GM23338 (cell line): ENCODE measurements at regions not wholly inside any gene's neighbourhood (a gene's known extent, or its start where the extent isn't known, plus 50 kb on each side); places are given as distances from the start of the nearest gene placed in this dataset.

ENCODE experiments used
- ATAC-seq: fragments of 200-7000 bp; cut with Tn5 transposase; 3 replicates; pipeline ENCODE4 v1.9.1; 2020
- DNase-seq: peaks from one replicate; pipeline ENCODE4 v3.0.0-alpha.2; 2015; ENCODE audit warnings: low spot score
- H2AFZ ChIP-seq: fragments of 200-600 bp; sonication (generic); 2 replicates; pipeline ENCODE4 v1.8.0; 2016; ENCODE audit warnings: antibody characterized with exemption, mild to moderate bottlenecking, moderate library complexity
- H3F3A ChIP-seq: fragments of 200-600 bp; sonication (generic); replicated peaks from 2 replicates; pipeline ENCODE4 v1.8.0; 2017; ENCODE audit warnings: antibody characterized with exemption, mixed run types, low read depth
- H3K27ac ChIP-seq: fragments of 200-600 bp; sonication (generic); 2 replicates; pipeline ENCODE4 v1.6.1; 2016; ENCODE audit warnings: low read depth
- H3K27me3 ChIP-seq: fragments of 200-600 bp; sonication (generic); 2 replicates; pipeline ENCODE4 v1.8.0; 2016; ENCODE audit warnings: mild to moderate bottlenecking, mixed run types, moderate library complexity; ENCODE audit not compliant: insufficient read depth
- H3K36me3 ChIP-seq: fragments of 200-600 bp; sonication (generic); 2 replicates; pipeline ENCODE4 v1.8.0; 2016; ENCODE audit warnings: mild to moderate bottlenecking; ENCODE audit not compliant: insufficient read depth
- H3K4me1 ChIP-seq: fragments of 200-600 bp; sonication (generic); 2 replicates; pipeline ENCODE4 v1.8.0; 2016; ENCODE audit warnings: mild to moderate bottlenecking, moderate library complexity; ENCODE audit not compliant: insufficient read depth
- H3K4me2 ChIP-seq: fragments of 200-600 bp; sonication (generic); 2 replicates; pipeline ENCODE4 v1.7.1; 2017; ENCODE audit warnings: mixed run types
- H3K4me3 ChIP-seq: fragments of 200-600 bp; sonication (generic); 2 replicates; pipeline ENCODE4 v1.6.1; 2016; ENCODE audit warnings: mixed run types
- H3K79me2 ChIP-seq: fragments of 200-600 bp; sonication (generic); replicated peaks from 2 replicates; pipeline ENCODE4 v1.8.0; 2017; ENCODE audit warnings: mild to moderate bottlenecking; ENCODE audit not compliant: insufficient read depth
- H3K9me2 ChIP-seq: fragments of 200-600 bp; sonication (generic); 2 replicates; pipeline ENCODE4 v1.8.0; 2017; ENCODE audit not compliant: insufficient read depth
- H4K20me1 ChIP-seq: fragments of 200-600 bp; sonication (generic); replicated peaks from 2 replicates; pipeline ENCODE4 v1.8.0; 2017; ENCODE audit warnings: mild to moderate bottlenecking; ENCODE audit not compliant: insufficient read depth
- H3K27ac Mint-ChIP-seq: 2 replicates; pipeline ENCODE4 v1.8.0; 2020; ENCODE audit warnings: inconsistent platforms, mild to moderate bottlenecking, moderate library complexity, mixed read lengths
- H3K27me3 Mint-ChIP-seq: 3 replicates; pipeline ENCODE4 v1.8.0; 2022; ENCODE audit warnings: low read depth, mild to moderate bottlenecking, moderate library complexity, mixed read lengths, inconsistent platforms; ENCODE audit not compliant: insufficient read depth, poor library complexity
- H3K36me3 Mint-ChIP-seq: 3 replicates; pipeline ENCODE4 v1.8.0; 2021; ENCODE audit warnings: low read depth, mild to moderate bottlenecking, inconsistent platforms, moderate library complexity, mixed read lengths
- H3K4me1 Mint-ChIP-seq: 3 replicates; pipeline ENCODE4 v1.8.0; 2020; ENCODE audit warnings: mild to moderate bottlenecking, inconsistent platforms, mixed read lengths
- H3K4me3 Mint-ChIP-seq: 3 replicates; pipeline ENCODE4 v1.8.0; 2021; ENCODE audit warnings: moderate library complexity, mild to moderate bottlenecking, inconsistent platforms, mixed read lengths
- H3K9me3 Mint-ChIP-seq: 3 replicates; pipeline ENCODE4 v1.8.0; 2020; ENCODE audit warnings: moderate library complexity, mild to moderate bottlenecking, inconsistent platforms, mixed read lengths
- CREB1 ChIP-seq: fragments of 250-450 bp; sonication (Bioruptor Pico); IDR thresholded peaks from 2 replicates; pipeline ENCODE4 v1.5.0; 2020; ENCODE audit warnings: low read depth, mild to moderate bottlenecking, moderate library complexity
- ETS1 ChIP-seq: IDR thresholded peaks from 2 replicates; pipeline ENCODE4 v1.6.1; 2016; ENCODE audit warnings: antibody characterized with exemption
- EZH2phosphoT487 ChIP-seq: fragments of 200-600 bp; sonication (generic); IDR thresholded peaks from one replicate; pipeline ENCODE4 v1.8.1; 2018; ENCODE audit warnings: antibody characterized with exemption; ENCODE audit not compliant: unreplicated experiment
- JUNB ChIP-seq: IDR thresholded peaks from one replicate; pipeline ENCODE4 v1.6.1; 2016; ENCODE audit warnings: antibody characterized with exemption; ENCODE audit not compliant: unreplicated experiment
- NANOG ChIP-seq: IDR thresholded peaks from 2 replicates; pipeline ENCODE4 v1.6.1; 2016; ENCODE audit warnings: antibody characterized with exemption, borderline replicate concordance
- STAT1 ChIP-seq: IDR thresholded peaks from one replicate; pipeline ENCODE4 v1.6.1; 2016; ENCODE audit warnings: antibody characterized with exemption; ENCODE audit not compliant: unreplicated experiment
- ZNF114 ChIP-seq: fragments of 250-450 bp; sonication (Bioruptor Pico); IDR thresholded peaks from 2 replicates; pipeline ENCODE4 v1.5.0; 2020; ENCODE audit warnings: mild to moderate bottlenecking, moderate library complexity
- ZNF331 ChIP-seq: fragments of 250-450 bp; sonication (Bioruptor Pico); IDR thresholded peaks from 2 replicates; pipeline ENCODE4 v1.5.0; 2020; ENCODE audit warnings: low read depth, mild to moderate bottlenecking, moderate library complexity
- TF ChIP-seq, protein P1 (sequence below), 2 experiments: fragments of 200-600 bp in 1 of 2; sonication (generic) in 1 of 2; conservative IDR thresholded peaks; 2 replicates each; pipeline versions ENCODE4 v1.5.1 to v1.6.1; 2016 to 2017; ENCODE audit warnings: antibody characterized with exemption in 2 of 2, low read depth in 2 of 2, mild to moderate bottlenecking in 2 of 2, moderate library complexity in 1 of 2
- TF ChIP-seq, protein P2 (sequence below): fragments of 250-450 bp; sonication (Bioruptor Pico); IDR thresholded peaks from 2 replicates; pipeline ENCODE4 v1.5.0; 2020; ENCODE audit warnings: mild to moderate bottlenecking, moderate library complexity

GRCh38 chr12:63467951-63468350 lies 200.3 kb downstream of the DPY19L2 start:
- no peak overlapping the region for H3K27ac ChIP-seq
- H3K27ac Mint-ChIP-seq: no peak overlapping the region
- H3K4me1 Mint-ChIP-seq: no peaks in the 10 kb centered on the region
- H3K36me3 Mint-ChIP-seq: no peaks in the 10 kb centered on the region
- H4K20me1 ChIP-seq: no peaks in the 10 kb centered on the region
- DNase-seq (no peak), ATAC-seq (no peak)
- no peaks in the 10 kb centered on the region for H3K4me1 ChIP-seq
- peaks cover 2% of the 10 kb centered on the region for H3K27me3 Mint-ChIP-seq
- H3K36me3 ChIP-seq: no peaks in the 10 kb centered on the region
- no peaks in the 10 kb centered on the region for H3K79me2 ChIP-seq
- H3K4me3 Mint-ChIP-seq: no peak overlapping the region
- 0 out of 2 replicates have a peak, but pooled peaks cover 3% of the 10 kb centered on the region for H3K9me2 ChIP-seq
- no peak overlapping the region for H3K4me3 ChIP-seq
- peaks cover 7% of the 10 kb centered on the region; the same call in 1 of the 3 replicates for H3K9me3 Mint-ChIP-seq
- H3K27me3 ChIP-seq: no peaks in the 10 kb centered on the region
- no peak overlapping the region for H2AFZ ChIP-seq
- no peak for TF ChIP-seq ETS1
- TF ChIP-seq, protein P1, sequence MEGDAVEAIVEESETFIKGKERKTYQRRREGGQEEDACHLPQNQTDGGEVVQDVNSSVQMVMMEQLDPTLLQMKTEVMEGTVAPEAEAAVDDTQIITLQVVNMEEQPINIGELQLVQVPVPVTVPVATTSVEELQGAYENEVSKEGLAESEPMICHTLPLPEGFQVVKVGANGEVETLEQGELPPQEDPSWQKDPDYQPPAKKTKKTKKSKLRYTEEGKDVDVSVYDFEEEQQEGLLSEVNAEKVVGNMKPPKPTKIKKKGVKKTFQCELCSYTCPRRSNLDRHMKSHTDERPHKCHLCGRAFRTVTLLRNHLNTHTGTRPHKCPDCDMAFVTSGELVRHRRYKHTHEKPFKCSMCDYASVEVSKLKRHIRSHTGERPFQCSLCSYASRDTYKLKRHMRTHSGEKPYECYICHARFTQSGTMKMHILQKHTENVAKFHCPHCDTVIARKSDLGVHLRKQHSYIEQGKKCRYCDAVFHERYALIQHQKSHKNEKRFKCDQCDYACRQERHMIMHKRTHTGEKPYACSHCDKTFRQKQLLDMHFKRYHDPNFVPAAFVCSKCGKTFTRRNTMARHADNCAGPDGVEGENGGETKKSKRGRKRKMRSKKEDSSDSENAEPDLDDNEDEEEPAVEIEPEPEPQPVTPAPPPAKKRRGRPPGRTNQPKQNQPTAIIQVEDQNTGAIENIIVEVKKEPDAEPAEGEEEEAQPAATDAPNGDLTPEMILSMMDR (conservative IDR thresholded peaks at IDR 0.05; ENCODE audit: low read depth in 2 of 2): no peak
- TF ChIP-seq ZNF331 (CRISPR knock-in tag): no peak
- TF ChIP-seq EZH2phosphoT487: no peak
- no peak overlapping the region for H3K4me2 ChIP-seq
- H3F3A ChIP-seq: no peaks in the 10 kb centered on the region

GRCh38 chr12:63457857-63458256 lies 210.4 kb downstream of the DPY19L2 start:
- Mint-ChIP-seq H3K4me1 (peaks cover 5% of the 10 kb centered on the region; the same call in 1 of the 3 replicates), H3K9me3 (no peaks in the 10 kb centered on the region), H3K27ac (no peak overlapping the region), H3K27me3 (peaks cover 7% of the 10 kb centered on the region), H3K4me3 (no peak overlapping the region), H3K36me3 (no peaks in the 10 kb centered on the region)
- Histone ChIP-seq H2AFZ (no peak overlapping the region), H3K79me2 (no peaks in the 10 kb centered on the region), H3K9me2 (peaks cover 3% of the 10 kb centered on the region; the same call in 1 of the 2 replicates), H3K4me3 (no peak overlapping the region), H3K36me3 (no peaks in the 10 kb centered on the region), H3F3A (no peaks in the 10 kb centered on the region), H3K4me2 (no peak overlapping the region), H3K27me3 (no peaks in the 10 kb centered on the region), H4K20me1 (no peaks in the 10 kb centered on the region), H3K4me1 (no peaks in the 10 kb centered on the region), H3K27ac (no peak overlapping the region)
- ATAC-seq: no peak
- DNase-seq: no peak
- TF ChIP-seq, protein P2, sequence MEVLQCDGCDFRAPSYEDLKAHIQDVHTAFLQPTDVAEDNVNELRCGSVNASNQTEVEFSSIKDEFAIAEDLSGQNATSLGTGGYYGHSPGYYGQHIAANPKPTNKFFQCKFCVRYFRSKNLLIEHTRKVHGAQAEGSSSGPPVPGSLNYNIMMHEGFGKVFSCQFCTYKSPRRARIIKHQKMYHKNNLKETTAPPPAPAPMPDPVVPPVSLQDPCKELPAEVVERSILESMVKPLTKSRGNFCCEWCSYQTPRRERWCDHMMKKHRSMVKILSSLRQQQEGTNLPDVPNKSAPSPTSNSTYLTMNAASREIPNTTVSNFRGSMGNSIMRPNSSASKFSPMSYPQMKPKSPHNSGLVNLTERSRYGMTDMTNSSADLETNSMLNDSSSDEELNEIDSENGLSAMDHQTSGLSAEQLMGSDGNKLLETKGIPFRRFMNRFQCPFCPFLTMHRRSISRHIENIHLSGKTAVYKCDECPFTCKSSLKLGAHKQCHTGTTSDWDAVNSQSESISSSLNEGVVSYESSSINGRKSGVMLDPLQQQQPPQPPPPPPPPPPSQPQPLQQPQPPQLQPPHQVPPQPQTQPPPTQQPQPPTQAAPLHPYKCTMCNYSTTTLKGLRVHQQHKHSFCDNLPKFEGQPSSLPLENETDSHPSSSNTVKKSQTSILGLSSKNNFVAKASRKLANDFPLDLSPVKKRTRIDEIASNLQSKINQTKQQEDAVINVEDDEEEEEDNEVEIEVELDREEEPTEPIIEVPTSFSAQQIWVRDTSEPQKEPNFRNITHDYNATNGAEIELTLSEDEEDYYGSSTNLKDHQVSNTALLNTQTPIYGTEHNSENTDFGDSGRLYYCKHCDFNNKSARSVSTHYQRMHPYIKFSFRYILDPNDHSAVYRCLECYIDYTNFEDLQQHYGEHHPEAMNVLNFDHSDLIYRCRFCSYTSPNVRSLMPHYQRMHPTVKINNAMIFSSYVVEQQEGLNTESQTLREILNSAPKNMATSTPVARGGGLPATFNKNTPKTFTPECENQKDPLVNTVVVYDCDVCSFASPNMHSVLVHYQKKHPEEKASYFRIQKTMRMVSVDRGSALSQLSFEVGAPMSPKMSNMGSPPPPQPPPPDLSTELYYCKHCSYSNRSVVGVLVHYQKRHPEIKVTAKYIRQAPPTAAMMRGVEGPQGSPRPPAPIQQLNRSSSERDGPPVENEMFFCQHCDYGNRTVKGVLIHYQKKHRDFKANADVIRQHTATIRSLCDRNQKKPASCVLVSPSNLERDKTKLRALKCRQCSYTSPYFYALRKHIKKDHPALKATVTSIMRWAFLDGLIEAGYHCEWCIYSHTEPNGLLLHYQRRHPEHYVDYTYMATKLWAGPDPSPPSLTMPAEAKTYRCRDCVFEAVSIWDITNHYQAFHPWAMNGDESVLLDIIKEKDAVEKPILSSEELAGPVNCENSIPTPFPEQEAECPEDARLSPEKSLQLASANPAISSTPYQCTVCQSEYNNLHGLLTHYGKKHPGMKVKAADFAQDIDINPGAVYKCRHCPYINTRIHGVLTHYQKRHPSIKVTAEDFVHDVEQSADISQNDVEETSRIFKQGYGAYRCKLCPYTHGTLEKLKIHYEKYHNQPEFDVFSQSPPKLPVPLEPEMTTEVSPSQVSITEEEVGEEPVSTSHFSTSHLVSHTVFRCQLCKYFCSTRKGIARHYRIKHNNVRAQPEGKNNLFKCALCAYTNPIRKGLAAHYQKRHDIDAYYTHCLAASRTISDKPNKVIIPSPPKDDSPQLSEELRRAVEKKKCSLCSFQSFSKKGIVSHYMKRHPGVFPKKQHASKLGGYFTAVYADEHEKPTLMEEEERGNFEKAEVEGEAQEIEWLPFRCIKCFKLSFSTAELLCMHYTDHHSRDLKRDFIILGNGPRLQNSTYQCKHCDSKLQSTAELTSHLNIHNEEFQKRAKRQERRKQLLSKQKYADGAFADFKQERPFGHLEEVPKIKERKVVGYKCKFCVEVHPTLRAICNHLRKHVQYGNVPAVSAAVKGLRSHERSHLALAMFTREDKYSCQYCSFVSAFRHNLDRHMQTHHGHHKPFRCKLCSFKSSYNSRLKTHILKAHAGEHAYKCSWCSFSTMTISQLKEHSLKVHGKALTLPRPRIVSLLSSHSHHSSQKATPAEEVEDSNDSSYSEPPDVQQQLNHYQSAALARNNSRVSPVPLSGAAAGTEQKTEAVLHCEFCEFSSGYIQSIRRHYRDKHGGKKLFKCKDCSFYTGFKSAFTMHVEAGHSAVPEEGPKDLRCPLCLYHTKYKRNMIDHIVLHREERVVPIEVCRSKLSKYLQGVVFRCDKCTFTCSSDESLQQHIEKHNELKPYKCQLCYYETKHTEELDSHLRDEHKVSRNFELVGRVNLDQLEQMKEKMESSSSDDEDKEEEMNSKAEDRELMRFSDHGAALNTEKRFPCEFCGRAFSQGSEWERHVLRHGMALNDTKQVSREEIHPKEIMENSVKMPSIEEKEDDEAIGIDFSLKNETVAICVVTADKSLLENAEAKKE (CRISPR knock-in tag): no peak
- no peak for TF ChIP-seq JUNB
- no peak for TF ChIP-seq ZNF114 (CRISPR knock-in tag)
- TF ChIP-seq CREB1: no peak
- TF ChIP-seq NANOG: no peak
- TF ChIP-seq STAT1: no peak
